Bone marrow (tissue), 2 donors: ENCODE measurements at regions not wholly inside any gene's neighbourhood (a gene's known extent, or its start where the extent isn't known, plus 50 kb on each side); places are given as distances from the start of the nearest gene placed in this dataset.

Source experiments
- DNase-seq, 2 donors: peaks; one replicate each; lab custom pipeline; 2025; lab: John Stamatoyannopoulos, UW

DNA sequence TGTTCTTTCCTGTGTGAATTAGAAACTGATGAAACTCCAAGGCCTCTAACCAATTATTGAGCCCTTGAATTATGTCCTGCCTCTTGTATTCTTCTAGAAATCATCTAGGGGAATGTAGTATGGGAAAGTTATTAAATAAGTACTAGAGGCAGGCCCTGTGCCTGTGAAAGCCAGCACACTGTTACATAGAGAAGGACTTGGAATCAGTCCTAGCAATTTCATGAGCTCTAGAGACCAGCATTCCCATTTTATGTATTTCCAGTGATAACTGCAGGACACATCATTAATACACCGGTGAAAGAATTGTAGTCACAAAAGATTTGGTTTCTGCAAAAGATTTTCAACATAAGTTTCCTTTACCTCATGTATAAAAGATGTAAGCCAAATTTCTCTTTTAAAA, 168.5 kb upstream of the VLDLR start:
- DNase-seq, result no peak

DNA sequence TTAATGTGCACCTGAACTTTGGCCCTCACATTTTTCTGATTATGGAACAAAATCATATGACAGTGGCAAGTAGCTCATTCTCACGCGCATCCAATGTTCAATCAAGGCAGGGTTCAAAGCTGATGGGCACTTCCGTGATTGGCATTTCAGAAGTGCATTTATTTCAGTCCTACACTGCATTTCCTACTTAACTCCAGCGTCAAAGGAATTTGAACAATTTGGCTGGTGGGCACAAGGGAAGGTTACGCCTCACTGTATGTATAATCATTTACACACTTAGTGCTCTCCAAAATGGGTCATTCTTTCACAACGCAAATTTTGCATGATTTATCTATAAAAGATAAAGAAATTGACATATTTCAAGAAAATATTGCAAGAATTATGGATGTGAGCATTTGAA, 167.9 kb upstream of the VLDLR start:
- DNase-seq, result no peak

DNA sequence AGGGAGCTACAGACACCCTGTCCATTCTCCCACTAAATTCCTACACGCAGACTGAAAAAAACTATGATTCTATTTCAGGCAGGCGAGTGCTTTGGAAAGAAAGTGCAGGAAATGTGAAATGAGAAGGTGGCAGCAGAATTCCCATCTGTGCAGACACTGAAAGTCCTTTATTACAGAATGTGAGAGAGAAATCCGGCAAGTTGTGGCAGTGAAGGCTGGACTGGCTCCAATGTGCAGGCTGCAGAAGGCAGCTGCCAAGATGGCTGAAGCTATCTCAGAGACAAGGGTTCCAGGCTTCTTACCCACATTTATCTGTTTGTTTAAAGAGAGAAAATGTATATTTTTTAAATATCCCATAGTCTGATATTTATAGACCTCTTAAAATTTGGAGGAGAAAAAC, 161.8 kb upstream of the VLDLR start:
- DNase-seq, result no peak

DNA sequence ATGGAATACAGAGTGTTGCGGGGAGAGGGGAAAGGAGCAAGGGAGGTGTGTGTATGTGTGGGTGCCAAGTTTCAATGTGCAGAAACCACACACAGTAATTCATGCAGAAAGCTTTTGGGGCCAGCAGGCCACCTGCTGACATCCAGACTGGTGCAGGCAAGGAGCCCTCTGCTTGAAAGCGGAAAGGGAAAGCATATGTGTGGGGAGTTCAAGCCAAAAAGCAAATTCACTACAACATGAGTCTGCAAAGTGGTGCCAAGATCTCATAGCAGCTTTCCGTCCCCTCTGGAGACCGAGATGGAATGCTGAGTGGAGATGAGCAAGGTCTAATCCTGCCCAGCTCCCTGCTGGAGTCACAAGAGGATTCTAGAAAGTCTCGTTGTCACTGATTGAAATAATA, 159.7 kb upstream of the VLDLR start:
- no peak for DNase-seq

DNA sequence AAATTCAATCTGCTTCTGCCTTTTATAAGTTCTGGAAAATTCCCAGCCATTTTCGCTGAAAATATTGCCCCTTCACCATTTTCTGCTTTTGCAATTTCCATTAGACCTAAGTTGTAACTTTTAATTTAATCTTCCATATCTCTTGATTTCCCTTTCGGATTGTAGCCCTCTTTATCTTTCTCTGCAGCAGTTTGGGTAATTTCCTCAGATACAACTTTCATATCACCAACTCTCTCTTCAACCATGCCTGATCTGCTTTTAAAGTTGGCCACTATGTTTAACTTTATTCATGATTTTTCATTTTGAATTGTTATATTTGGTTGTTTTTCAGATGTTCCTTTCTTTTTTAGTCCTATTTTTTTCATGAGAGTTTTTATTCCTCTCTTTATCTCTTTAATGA, 157.0 kb upstream of the VLDLR start:
- no peak for DNase-seq

DNA sequence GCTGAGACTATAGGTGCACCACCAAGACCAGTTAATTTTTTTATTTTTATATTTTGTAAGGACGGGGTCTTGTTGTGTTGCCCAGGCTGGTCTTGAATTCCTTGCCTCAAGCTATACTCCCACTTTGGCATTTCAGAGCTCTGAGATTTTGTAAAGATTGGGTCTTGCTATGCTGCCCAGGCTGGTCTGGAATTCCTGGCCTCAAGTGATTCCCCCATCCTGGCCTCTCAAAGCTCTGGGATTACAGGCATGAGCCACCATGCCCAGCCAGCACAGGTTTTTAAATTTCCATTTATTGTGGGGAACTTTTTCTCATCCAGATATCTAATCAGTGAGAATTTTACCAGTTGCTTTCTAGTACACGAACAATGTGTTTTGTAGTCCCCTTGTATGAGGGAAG, 156.1 kb upstream of the VLDLR start:
- DNase-seq, result no peak

DNA sequence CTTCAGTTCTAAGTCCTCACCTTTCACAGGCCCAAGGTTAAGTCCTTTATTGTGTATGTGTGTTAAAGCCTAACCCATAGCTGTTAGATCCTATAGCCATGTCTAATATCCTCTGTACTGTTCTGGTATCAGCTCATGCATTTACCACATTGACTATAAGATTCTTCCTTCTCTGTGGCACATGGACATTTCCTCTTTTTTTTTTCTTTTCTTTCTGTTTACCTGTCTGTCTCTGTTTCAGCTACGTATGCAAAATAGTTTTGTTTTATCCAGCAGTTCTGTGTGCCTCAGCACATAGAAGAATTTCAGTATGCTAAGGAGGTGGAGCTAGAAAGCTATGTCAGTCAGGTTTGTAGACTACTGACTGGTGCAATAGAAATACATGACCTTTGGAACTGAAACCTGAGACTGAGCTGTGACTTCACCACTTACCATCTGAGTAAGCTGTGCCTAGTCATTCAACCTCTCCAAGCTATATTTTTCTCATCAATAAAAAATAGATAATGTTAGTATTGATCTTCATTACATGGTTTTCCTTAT, 155.6 kb upstream of the VLDLR start:
- DNase-seq, result no peak

DNA sequence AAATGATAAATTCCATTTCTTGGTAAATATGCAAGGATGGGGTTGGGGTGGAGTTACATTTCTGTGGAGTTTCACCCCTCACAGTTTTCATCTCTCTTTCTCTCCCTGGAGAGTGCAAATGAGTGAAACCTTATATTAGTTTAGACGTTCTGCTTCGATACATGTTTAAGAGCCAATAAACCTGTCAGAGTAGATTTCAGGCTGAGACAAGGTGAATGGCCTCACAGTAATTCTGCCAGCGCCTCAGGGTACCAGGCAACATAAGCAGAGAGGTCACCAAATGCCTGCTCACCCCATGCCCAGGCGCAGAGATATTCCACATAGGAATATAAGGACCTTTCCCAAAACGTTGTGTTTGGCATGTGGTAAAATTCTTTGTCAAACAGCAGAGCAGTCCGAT, 154.9 kb upstream of the VLDLR start:
- DNase-seq, result no peak

DNA sequence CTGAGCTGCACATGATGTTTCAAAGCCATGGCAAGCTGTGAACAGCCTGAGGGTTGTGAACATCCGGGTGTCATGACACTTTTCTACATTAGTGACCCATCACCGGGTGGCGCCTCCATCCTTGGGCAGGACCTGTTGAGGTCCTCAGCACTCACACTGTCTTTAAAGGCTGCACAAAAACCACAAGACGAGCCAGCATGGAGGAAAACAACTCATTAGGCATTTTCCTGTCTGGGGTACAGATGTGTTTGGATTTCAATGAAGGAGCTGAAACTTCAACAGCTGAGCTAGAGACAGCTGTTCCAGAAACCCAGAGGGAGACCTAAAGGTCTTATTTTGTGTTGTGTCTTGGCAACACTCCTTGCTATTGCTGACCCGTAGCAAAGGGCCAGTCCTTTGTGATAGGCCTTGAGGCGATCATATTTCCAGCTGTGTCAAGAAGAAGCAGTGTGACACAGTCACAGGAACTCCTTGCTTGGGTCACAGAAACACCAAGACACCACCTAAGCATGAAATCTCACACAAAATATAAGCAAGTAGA, 151.8 kb upstream of the VLDLR start:
- no peak for DNase-seq

DNA sequence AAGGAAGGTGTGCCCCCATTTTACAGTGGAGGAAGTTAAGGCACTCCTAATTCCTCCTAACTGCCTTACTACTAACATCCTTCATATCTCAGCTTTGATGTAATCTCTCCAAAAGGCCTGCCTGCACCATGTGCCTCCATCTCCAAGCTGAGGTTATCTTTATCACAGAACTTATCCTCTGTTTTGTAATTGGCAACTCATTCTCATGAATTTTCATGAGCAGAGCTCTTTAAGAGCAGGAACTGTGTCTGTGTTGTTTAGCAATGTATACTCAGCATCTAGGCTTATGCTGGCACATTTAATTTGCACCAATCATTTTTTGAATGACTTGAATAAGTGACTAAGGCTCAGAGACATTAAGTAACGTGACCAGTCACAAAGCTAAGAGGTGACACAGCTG, 147.9 kb upstream of the VLDLR start:
- no peak for DNase-seq

DNA sequence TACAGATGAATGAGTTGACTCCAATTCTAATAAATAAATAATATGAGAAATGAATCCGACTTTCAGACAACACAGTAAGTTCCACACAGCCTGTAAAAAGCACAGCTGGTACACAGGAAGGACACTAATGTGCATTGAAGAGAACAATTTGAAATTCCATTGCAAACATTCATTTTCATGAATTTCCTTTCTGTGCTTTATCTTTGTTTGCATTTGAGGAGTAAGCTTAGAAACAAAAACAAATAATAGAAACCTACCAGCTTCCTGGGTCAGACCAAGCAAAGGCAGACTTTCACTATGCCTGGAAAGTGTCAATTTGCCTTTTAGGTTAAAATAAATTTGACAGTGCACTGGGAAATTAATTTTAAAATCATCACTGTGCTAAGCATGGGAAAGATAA, 143.8 kb upstream of the VLDLR start:
- DNase-seq, result no peak

DNA sequence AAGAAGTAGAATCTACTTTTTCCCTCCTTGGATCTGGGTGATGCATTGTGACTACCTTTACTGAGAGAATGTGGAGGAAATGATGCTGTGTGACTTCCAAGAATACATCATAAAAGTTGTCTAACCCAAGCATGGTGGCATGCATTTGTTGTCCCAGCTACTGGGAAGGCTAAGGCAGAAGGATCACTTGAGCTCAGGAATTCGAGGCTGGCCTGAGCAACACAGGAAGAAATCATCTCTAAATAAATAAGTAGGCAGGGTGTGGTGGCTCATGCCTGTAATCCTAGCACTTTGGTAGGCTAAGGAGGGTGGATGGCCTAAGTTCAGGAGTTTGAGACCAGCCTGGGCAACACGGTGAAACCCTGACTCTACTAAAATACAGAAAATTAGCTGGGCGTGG, 143.2 kb upstream of the VLDLR start:
- DNase-seq, result no peak

DNA sequence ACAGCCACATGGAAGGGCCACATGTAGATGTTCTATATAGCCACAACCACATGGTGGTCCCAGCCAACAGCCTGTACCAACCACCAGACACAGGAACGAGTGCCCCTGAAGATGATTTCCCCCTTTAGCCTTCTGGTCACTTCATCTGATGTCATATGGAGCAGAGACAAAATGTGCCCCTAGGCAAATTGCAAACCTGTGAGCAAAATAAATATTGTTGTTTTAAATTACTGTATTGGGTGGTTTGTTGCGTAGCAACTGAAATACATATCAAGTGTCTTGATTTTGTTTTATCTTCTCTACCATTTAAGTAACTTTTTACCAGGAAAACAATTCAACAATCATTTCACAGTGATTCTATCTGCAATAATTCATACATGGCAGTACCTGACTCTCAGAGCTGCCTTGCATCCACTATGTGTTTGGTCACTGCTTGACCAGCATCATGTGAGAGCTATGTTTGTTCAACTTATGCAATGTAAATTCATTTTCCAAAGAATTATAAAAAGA, 142.5 kb upstream of the VLDLR start:
- no peak for DNase-seq

DNA sequence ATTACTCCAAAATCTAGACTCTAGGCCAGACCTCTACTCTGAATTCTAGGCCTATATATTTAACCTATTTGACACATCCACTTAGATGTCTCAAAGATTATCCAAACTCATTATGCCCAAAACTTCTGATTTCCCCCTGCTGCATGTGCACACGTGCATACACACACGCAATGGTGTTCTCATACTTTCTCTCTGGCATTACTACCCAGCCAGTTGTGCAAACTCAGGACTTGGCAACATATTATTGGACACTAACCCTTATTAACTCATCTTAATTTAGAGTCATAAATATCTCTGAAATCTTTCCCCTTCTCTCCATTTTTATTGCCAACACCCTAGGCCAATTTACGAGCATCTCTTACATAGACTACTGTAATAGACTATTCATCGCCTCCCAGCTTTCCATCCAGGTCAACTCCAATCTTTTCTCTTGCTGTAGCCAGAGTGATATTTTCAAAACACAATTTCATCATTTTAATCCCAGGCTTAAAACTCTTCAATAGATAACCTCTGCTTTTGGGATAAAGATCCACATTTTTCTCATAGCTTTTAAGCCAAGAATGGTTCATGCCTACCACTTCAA, 141.2 kb upstream of the VLDLR start:
- DNase-seq, result no peak

DNA sequence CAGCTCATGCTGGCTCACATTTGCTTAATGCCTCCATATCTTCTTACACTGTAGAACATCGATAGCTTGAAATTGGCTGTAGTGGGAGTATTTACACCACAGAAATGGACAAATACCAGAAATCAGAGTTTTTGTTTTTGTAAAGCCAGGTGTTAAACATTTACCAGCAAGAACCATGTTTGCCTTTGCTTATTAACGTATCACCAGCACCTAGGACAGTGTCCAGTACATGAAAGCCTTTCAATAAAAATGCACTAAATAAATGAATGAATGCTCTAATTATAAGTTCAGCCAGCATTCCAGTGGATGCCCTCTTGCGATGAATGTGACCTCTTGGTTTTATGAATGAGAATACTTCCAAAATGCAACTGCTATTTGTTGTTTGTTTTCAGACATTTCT, 140.4 kb upstream of the VLDLR start:
- DNase-seq, result no peak

DNA sequence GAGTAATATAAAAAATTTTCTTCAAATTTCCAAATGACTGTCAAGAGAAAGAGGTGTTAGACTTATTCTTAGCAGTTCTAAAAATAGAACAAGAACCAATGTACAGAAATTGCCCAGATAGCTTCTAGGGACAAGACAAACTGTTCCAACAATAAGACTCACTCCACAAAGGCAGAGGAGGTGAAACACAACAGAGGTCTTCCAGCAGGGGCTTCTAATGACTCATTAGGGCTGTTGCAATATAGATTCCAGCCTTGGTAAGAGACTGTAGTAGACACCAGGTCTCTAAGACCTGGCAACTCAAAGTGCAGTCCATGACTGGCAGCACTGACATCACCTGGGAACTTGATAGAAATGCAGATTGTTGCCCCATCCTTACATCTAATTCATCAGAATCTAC, 134.6 kb upstream of the VLDLR start:
- no peak for DNase-seq

DNA sequence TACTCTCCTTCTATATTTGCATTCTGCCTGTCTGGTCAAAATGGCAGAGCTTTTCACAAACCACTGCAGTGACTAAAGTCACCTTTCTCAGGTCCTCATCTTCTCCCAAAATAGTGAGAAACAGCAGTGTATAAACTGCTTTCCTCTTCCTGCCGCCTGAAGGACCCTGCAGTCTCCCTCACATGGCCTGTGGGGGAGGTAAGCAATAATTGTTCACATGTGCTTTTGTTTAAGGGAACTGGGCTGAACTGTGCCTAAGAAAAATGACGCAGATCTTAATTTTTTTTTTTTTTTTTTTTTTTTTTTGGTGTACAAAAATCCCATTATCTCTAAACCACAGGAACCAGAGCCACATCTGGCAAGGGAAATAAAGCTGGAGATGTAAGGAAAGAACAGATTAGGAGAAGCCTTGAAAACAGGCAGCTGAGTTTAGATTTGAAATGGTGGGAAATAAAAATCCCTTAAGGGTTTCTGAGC, 131.7 kb upstream of the VLDLR start:
- no peak for DNase-seq

DNA sequence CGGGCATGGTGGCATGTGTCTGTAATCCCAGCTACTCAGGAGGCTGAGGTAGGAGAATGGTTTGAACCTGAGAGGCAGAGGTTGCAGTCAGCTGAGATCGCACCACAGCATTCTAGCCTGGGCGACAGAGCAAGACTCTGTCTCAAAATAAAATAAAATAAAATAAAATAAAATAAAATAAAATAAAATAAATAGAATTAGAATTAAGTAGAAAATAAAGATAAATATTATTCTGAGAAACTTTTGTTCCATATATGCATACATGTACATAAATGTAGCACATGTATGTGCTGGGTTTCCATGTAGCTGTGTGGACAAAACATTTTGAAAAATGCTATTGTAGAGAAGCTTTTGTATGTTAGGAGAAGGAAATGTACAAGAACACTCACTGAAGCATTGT, 129.4 kb upstream of the VLDLR start:
- DNase-seq, result no peak

DNA sequence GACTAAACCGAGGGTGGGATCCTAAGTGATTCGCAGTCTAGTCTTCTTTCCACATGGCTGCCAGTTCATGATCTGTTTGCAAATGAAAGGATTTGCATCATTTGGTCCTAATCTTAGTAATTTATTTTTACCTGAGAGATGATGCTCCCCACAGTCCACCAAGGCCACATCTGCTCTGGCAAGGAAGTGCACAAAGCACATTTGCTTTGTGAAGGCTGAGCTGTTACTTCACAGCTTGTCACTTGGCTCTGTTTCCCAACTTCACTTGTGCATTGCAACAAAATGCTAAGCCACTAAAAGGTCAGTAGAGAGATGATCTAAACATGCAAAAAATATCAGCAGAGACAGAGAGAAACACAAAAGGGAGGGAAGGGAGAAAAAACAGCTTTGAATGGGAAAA, 128.5 kb upstream of the VLDLR start:
- DNase-seq, result no peak

DNA sequence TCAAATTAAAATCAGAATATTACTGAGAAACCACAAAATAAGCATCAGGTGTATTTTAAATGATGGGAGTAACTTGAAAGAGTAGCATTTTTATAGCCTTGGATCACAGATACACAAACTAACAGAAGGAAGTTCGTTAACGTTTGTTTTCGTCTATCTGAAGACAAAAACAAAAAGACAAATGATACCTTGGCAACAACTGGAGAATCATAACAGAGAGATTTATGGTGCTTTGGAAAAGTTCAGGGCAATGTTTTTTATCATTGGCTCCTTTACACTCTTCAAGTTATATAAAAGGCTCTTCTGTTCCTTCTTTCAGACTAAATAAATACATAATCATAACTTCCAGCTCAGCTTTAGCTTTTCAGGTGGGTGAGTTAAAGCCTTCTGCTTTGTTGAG, 128.1 kb upstream of the VLDLR start:
- no peak for DNase-seq

DNA sequence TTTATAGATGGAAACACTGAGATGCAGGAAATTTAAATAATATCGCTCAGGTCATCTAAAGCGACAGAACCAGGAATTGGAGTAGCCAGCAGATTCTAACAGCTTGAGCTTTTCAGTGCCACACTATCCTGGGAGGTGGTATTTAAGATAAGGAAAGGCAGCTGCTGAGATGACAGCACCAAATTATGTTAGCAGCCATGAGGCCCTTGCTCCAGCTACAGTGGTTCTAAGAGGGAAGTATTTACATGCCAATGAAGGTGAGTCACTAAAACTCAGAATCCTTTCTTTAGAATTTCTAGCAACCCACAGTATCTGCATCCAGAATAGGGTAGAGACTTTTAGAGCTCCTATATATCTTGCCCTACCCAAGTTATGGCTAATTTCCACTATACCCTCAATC, 127.0 kb upstream of the VLDLR start:
- DNase-seq, result no peak

DNA sequence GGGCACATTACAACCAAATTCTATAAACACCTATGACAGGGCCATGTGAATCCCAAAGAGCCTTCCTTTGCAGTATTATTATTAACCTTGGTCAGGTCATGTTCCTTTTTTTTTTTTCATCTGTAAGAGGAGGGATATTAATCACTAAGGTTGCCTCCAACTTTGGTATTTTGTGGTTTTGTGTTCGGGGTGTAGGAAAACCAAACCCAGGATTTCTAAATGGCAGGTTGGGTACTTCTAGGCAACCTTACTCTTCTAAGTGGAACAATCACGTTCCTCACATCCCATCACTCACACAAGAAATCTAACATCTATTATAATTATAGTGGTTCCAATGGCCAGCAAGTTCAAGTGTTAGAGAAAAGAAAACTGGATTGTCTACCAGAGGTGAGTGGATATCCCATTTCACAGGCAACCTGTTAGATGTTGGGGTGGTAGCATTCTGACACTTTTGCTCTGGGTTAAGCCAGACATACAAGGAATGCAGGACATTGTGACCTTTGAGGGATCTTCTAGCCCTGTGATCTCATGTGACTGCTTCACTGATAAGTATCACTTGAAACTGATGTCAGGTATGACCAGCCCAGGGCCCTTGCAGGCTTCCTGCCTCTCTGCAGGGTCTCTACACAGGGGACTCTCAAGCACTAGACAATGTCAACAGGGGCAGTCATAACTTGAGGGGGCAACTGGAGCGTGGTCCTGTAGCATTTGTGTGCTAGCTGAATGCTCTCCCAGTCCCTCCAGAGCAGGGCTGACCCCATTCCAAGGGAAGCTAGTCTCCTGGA, 126.2 kb upstream of the VLDLR start:
- no peak for DNase-seq

DNA sequence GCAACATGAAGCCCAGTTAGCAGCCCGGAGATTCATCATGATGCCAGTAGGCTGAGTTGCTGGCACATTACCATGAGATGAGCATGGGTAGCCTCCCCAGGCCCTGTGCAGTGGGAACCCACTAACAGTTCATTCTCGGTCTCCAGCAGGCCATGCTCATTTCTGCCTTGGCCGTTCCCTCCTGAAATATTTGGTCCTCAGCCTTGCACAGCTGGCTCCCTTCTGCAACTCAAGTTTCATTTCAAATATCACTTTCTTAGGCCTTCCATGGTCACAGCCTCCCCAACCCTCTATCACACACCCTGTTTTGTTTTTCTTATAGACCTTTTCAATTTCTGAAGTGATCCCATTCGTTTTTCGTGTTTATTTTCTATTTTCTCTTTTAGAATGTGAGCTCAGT, 125.4 kb upstream of the VLDLR start:
- DNase-seq, result no peak
